OCI-LY7 (cell line): ENCODE measurements at regions not wholly inside any gene's neighbourhood (a gene's known extent, or its start where the extent isn't known, plus 50 kb on each side); places are given as distances from the start of the nearest gene placed in this dataset.

Source experiments
- CTCF ChIP-seq: fragments of 200-600 bp; sonication (generic); conservative IDR thresholded peaks from 2 replicates; pipeline ENCODE4 v1.5.1; 2014; ENCODE audit warnings: mild to moderate bottlenecking, antibody characterized with exemption, low read length, moderate library complexity, mixed read lengths
- EZH2phosphoT487 ChIP-seq: fragments of 200-600 bp; sonication (generic); IDR thresholded peaks from 2 replicates; pipeline ENCODE4 v1.6.1; 2018; ENCODE audit warnings: low read depth, borderline replicate concordance, mild to moderate bottlenecking, mixed run types, antibody characterized with exemption, low read length, moderate library complexity, mixed read lengths

- TF ChIP-seq EZH2phosphoT487, result no peak
- TF ChIP-seq CTCF, result no peak
Measured at GRCh38 chr7:124428781-124429180, 336.8 kb downstream of the GPR37 start.
